ENCODE measurements at regions not wholly inside any gene's neighbourhood (a gene's known extent, or its start where the extent isn't known, plus 50 kb on each side); places are given as distances from the start of the nearest gene placed in this dataset.

GRCh38 chr12:65761301-65761700 is 63.0 kb upstream of the HMGA2 start:
- no peaks in the 10 kb centered on the region for H3K9me3 ChIP-seq (ENCODE audit: control insufficient read depth in 1 of 2, insufficient read depth in 1 of 2, low read depth in 1 of 2, low read length in 2 of 2)
- H3K27me3 ChIP-seq (ENCODE audit: insufficient read depth, low read length) = no peaks in the 10 kb centered on the region
- no peak for ATAC-seq
- H3K4me2 ChIP-seq (ENCODE audit: low read length) = no peak overlapping the region
- H3K27ac ChIP-seq (ENCODE audit: low read depth, low read length) = no peak overlapping the region
- no peak overlapping the region for H3K9ac ChIP-seq (ENCODE audit: low read length)
- BruUV-seq (replicated peaks) = no TSS peak
- H3K79me2 ChIP-seq (ENCODE audit: insufficient read depth, low read length) = no peaks in the 10 kb centered on the region
- no peak overlapping the region for H2AFZ ChIP-seq (ENCODE audit: low read depth, low read length, poor library complexity, severe bottlenecking)
- POLR2A ChIA-PET = no interaction called here
- TF ChIP-seq SP1 (IDR thresholded peaks at IDR 0.05; ENCODE audit: low read depth) = no peak
- no peak for TF ChIP-seq ZBTB33 (IDR thresholded peaks at IDR 0.05; ENCODE audit: extremely low read depth, insufficient replicate concordance, low read length)
- no peaks in the 10 kb centered on the region for H3K36me3 ChIP-seq (ENCODE audit: control insufficient read depth in 1 of 2, insufficient read depth in 2 of 2, low read length in 2 of 2)
- no peak for DNase-seq (ENCODE audit: low read depth, low spot score)
- no peaks in the 10 kb centered on the region for H3K9me2 ChIP-seq (ENCODE audit: insufficient read depth)
- no peaks in the 10 kb centered on the region for H4K20me1 ChIP-seq (ENCODE audit: insufficient read depth)
- H3K4me1 ChIP-seq (ENCODE audit: control insufficient read depth in 1 of 2, insufficient read depth in 2 of 2, low read length in 2 of 2) = peaks cover 47 to 56% of the 10 kb centered on the region in 2 experiments
- intact Hi-C loops (cut with micrococcal nuclease) = no loop called here
- CTCF ChIA-PET = no interaction called here
- H3K4me3 ChIP-seq (replicated peaks in 1 of 2; ENCODE audit: low read depth in 1 of 2, low read length in 2 of 2) = no peak overlapping the region
- RAD21 ChIA-PET (ENCODE audit: low non-redundant PET in 1 of 2, low total read pairs in 2 of 2, uncharacterized antibody in 2 of 2, unreplicated experiment in 2 of 2) = no interaction called here

GRCh38 chr12:65764325-65764724 is 60.0 kb upstream of the HMGA2 start:
- intact Hi-C loops (cut with micrococcal nuclease) = no loop called here
- Histone ChIP-seq H3K4me1 (ENCODE audit: control insufficient read depth in 1 of 2, insufficient read depth in 2 of 2, low read length in 2 of 2) (peaks cover 41 to 49% of the 10 kb centered on the region in 2 experiments), H2AFZ (ENCODE audit: low read depth, low read length, poor library complexity, severe bottlenecking) (no peak overlapping the region), H3K4me2 (ENCODE audit: low read length) (peak overlapping the region; percentile 66), H3K4me3 (replicated peaks in 1 of 2; ENCODE audit: low read depth in 1 of 2, low read length in 2 of 2) (no peak overlapping the region), H3K36me3 (ENCODE audit: control insufficient read depth in 1 of 2, insufficient read depth in 2 of 2, low read length in 2 of 2) (no peaks in the 10 kb centered on the region), H3K27me3 (ENCODE audit: insufficient read depth, low read length) (no peaks in the 10 kb centered on the region), H3K79me2 (ENCODE audit: insufficient read depth, low read length) (no peaks in the 10 kb centered on the region), H4K20me1 (ENCODE audit: insufficient read depth) (no peaks in the 10 kb centered on the region), H3K27ac (ENCODE audit: low read depth, low read length) (peak overlapping the region; percentile 86; the same call in 1 of the 2 replicates), H3K9me3 (ENCODE audit: control insufficient read depth in 1 of 2, insufficient read depth in 1 of 2, low read depth in 1 of 2, low read length in 2 of 2) (no peaks in the 10 kb centered on the region), H3K9ac (ENCODE audit: low read length) (no peak overlapping the region), H3K9me2 (ENCODE audit: insufficient read depth) (no peaks in the 10 kb centered on the region)
- ChIA-PET RAD21 (ENCODE audit: low non-redundant PET in 1 of 2, low total read pairs in 2 of 2, uncharacterized antibody in 2 of 2, unreplicated experiment in 2 of 2) (no interaction called here), CTCF (no interaction called here), POLR2A (interaction anchor here (1.2 to 1.6 kb wide), 2 partner anchors 11 to 60 kb away, joined by 3 read pairs; partner anchors contain the start of gene HMGA2)
- ATAC-seq = no peak; the same call in 1 of the 2 replicates
- no TSS peak for BruUV-seq (replicated peaks)
- DNase-seq (ENCODE audit: low read depth, low spot score) = no peak
- TF ChIP-seq ELF1 (IDR thresholded peaks at IDR 0.05; ENCODE audit: borderline replicate concordance, low read depth) = no peak
- TF ChIP-seq FOSL1 (IDR thresholded peaks at IDR 0.05; ENCODE audit: low read depth) = no peak
- TF ChIP-seq TCF7L2 (IDR thresholded peaks at IDR 0.05; ENCODE audit: borderline replicate concordance, extremely low read depth, insufficient read depth, insufficient read length) = no peak
- no peak for TF ChIP-seq SRF (IDR thresholded peaks at IDR 0.05; ENCODE audit: low read depth)
- no peak for TF ChIP-seq ZNF274 (IDR thresholded peaks at IDR 0.05; ENCODE audit: low read depth, low read length)
- TF ChIP-seq EGR1 (IDR thresholded peaks at IDR 0.05; ENCODE audit: low read depth) = no peak
- no peak for TF ChIP-seq CTCF (IDR thresholded peaks at IDR 0.05 in 2 of 3, conservative IDR thresholded peaks at IDR 0.05 in 1 of 3; ENCODE audit: borderline replicate concordance in 1 of 3, insufficient read depth in 1 of 3, low read depth in 2 of 3, low read length in 2 of 3)
- TF ChIP-seq MAX (IDR thresholded peaks at IDR 0.05) = no peak
- TF ChIP-seq ZFX (IDR thresholded peaks at IDR 0.05) = no peak
- no peak for TF ChIP-seq POLR2A (IDR thresholded peaks at IDR 0.05; ENCODE audit: borderline replicate concordance, extremely low read depth, insufficient read depth, insufficient read length)
- TF ChIP-seq REST (IDR thresholded peaks at IDR 0.05; ENCODE audit: low read depth) = no peak
- TF ChIP-seq EZH2phosphoT487 (IDR thresholded peaks at IDR 0.05; ENCODE audit: borderline replicate concordance) = no peak

Data from HCT116 (cell line).